ENCODE measurements at regions not wholly inside any gene's neighbourhood (a gene's known extent, or its start where the extent isn't known, plus 50 kb on each side); places are given as distances from the start of the nearest gene placed in this dataset.

- Histone ChIP-seq H3K36me3 (no peaks in the 10 kb centered on the region), H3K27ac (no peak overlapping the region), H3K9me3 (no peaks in the 10 kb centered on the region), H3K4me1 (no peaks in the 10 kb centered on the region), H3K4me3 (no peak overlapping the region), H3K27me3 (no peaks in the 10 kb centered on the region)
- intact Hi-C loops (cut with DNase I; ENCODE audit: low total_unique reads) = no loop called here
- DNase-seq = no peak
- no peak for TF ChIP-seq POLR2A (IDR thresholded peaks at IDR 0.05)
- no peak for TF ChIP-seq CTCF (IDR thresholded peaks at IDR 0.05)
These were observed 364.4 kb upstream of the ID2 start for GRCh38 chr2:8317418-8317817.

- no peak for DNase-seq
- H3K27me3 ChIP-seq = no peaks in the 10 kb centered on the region
- H3K4me1 ChIP-seq = no peaks in the 10 kb centered on the region
- no peaks in the 10 kb centered on the region for H3K9me3 ChIP-seq
- H3K4me3 ChIP-seq = no peak overlapping the region
- TF ChIP-seq CTCF (IDR thresholded peaks at IDR 0.05) (no peak), POLR2A (IDR thresholded peaks at IDR 0.05) (no peak)
- H3K36me3 ChIP-seq = no peaks in the 10 kb centered on the region
- intact Hi-C loops (cut with DNase I; ENCODE audit: low total_unique reads) = no loop called here
- no peak overlapping the region for H3K27ac ChIP-seq
These were observed 362.6 kb upstream of the ID2 start for GRCh38 chr2:8319219-8319618.

- Histone ChIP-seq H3K27ac (no peak overlapping the region), H3K9me3 (no peaks in the 10 kb centered on the region), H3K4me1 (no peaks in the 10 kb centered on the region), H3K27me3 (no peaks in the 10 kb centered on the region), H3K36me3 (no peaks in the 10 kb centered on the region), H3K4me3 (no peak overlapping the region)
- DNase-seq = no peak
- TF ChIP-seq POLR2A (IDR thresholded peaks at IDR 0.05) = no peak
- TF ChIP-seq CTCF (IDR thresholded peaks at IDR 0.05) = no peak
- intact Hi-C loops (cut with DNase I; ENCODE audit: low total_unique reads) = no loop called here
These were observed 361.4 kb upstream of the ID2 start for GRCh38 chr2:8320311-8321066.

GRCh38 chr2:8322634-8323033 lies 359.2 kb upstream of the ID2 start:
- TF ChIP-seq POLR2A (IDR thresholded peaks at IDR 0.05) (no peak), CTCF (IDR thresholded peaks at IDR 0.05) (no peak)
- intact Hi-C loops (cut with DNase I; ENCODE audit: low total_unique reads) = no loop called here

GRCh38 chr2:8324164-8324856 lies 357.5 kb upstream of the ID2 start:
- Histone ChIP-seq H3K27me3 (no peaks in the 10 kb centered on the region), H3K9me3 (no peaks in the 10 kb centered on the region), H3K36me3 (no peaks in the 10 kb centered on the region), H3K4me1 (no peaks in the 10 kb centered on the region), H3K27ac (no peak overlapping the region), H3K4me3 (no peak overlapping the region)
- no peak for DNase-seq
- TF ChIP-seq CTCF (IDR thresholded peaks at IDR 0.05) (no peak), POLR2A (IDR thresholded peaks at IDR 0.05) (no peak)
- intact Hi-C loops (cut with DNase I; ENCODE audit: low total_unique reads) = no loop called here

More at GRCh38 chr2:8322634-8323033, 359.2 kb upstream of the ID2 start:
- Histone ChIP-seq H3K27ac (no peak overlapping the region), H3K4me3 (no peak overlapping the region), H3K36me3 (no peaks in the 10 kb centered on the region), H3K4me1 (no peaks in the 10 kb centered on the region), H3K27me3 (no peaks in the 10 kb centered on the region), H3K9me3 (no peaks in the 10 kb centered on the region)
- DNase-seq = no peak
